NCI-H146 treated with DMSO at 0.1 percent for 48 hours (cell line): ENCODE measurements at regions not wholly inside any gene's neighbourhood (a gene's known extent, or its start where the extent isn't known, plus 50 kb on each side); places are given as distances from the start of the nearest gene placed in this dataset.

Experiments
- DNase-seq: peaks from one replicate; lab custom pipeline; 2025; ENCODE audit not compliant: unreplicated experiment; lab: John Stamatoyannopoulos, UW

DNA sequence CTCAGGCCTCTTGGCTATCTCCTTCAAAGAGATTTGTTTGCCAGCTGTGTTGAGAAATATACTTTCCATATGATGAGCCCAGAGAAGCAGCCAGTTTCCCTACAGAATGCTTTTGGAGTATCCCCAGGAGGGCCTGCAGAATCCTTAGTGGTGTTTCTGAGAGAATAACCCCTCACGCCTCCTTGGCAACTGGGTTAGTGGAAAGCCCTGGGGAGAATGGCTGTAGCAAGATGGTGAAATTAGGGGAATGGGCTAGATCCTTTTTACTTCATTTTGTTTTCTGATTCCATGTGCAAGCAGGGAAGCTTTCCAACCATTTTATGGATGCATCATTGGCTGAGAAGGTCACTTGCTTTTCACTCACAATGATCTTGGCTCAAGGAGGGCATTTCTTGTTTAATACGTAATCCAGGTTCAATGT, 364.6 kb downstream of the DMRT2 start:
- DNase-seq = no peak

DNA sequence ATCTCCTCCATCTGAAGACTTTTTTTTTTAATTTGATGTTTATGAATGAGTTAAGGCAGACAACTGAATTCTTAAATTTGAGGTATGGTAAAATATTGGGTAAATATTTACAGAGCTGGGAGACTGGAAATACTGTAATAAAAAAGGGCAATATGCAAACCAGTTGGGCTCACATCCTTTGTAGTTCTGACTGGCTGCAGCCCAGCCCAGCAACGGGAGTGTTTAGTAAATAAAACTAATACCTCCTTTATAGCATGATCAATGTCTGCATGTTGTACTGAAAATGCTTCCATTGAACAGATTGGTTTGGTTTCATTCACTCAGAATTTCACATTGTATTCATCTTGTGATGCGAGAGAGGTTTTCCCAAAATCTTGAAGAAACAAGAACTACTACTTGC, 365.0 kb downstream of the DMRT2 start:
- DNase-seq = no peak

DNA sequence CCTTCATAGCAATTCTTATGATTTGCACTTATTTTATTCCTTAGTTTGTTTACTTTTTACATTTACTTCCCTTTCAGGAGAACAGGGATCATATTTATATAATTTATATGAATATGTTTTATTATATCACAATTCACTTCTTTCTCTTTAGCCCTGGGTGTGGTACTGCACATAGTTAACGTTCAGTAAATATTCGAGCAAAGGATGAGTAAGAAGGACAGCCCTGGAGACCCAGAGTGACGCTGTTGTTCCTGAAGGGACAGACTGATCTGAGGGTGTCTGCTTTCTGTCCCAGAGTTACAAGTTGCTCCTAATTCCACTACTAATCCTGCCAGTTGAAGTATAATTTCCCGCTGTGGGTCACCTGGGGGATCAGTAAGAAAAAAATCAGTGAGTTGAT, 366.1 kb downstream of the DMRT2 start:
- no peak for DNase-seq

DNA sequence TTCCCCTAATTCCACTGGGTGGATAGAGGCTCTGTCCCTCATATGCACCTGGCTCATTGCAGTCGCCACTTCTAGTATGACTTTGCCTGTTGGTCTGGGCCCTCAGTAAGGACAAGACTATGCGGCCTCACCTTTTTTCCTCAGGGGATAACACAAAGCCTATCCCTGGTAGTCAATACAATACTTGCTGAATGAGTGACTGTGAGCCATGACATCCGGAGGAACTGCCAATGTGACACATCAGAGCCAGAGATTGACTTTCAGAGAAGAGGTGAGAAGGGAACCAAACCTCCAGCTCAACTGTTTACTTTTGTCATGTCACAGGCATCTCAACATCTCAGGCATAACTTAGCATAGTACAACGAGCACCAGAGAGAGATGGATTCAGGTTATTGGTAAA, 371.3 kb downstream of the DMRT2 start:
- DNase-seq = no peak

DNA sequence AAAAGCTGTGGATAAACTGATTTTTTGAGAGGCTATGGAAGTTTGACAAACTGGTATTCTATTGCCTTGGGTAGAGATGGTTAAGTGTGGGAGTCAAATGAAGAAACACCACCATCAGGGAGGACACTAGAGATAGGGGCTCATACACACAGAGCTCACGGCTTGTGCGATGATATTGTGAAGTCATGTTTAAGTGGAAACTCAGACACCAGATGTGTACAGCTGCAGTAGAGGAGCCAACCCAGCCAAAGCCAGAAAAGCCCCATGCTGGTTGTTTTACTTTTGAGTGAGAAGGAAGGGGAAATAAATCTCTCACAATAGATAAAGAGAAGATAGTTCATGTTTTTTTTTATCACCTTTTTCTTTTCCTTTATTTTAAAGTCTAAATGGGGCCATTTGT, 377.7 kb downstream of the DMRT2 start:
- no peak for DNase-seq

DNA sequence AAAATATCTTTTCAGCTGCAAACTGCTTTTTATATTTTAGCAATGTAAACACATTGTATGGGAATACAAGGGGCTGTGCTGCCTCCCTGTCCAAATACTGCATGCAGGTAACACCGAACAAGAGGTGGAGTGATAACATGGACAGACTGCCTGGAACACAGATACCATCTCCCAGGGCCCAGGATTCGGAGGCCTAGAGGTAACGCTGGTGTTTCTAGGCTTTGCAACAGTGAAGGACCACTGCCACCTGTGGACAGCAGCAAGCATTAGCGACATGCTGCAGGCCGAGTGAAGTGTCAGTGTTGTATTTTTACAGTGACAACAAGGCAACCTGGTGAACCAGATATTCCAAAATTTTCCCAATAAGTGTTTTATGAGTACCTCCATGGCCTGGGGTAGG, 379.1 kb downstream of the DMRT2 start:
- DNase-seq = no peak

DNA sequence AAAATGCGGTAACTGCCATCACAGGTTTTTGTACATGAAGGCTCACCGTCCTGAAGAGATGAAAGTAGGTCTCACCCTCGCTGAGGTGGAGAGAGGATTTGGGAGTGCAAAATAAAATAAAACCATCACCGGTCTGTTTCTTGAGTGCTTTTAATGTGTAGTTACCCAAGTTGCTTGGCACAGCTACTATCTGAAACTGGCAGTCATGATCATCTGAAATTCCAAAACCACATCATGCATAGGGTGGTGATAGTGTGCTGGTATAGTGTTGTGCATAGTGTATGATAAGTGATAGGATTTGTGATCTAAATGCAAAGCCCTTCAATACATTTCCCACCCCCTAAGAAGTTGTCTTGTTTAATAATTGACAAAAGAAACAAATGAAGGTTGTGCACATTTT, 381.3 kb downstream of the DMRT2 start:
- no peak for DNase-seq

DNA sequence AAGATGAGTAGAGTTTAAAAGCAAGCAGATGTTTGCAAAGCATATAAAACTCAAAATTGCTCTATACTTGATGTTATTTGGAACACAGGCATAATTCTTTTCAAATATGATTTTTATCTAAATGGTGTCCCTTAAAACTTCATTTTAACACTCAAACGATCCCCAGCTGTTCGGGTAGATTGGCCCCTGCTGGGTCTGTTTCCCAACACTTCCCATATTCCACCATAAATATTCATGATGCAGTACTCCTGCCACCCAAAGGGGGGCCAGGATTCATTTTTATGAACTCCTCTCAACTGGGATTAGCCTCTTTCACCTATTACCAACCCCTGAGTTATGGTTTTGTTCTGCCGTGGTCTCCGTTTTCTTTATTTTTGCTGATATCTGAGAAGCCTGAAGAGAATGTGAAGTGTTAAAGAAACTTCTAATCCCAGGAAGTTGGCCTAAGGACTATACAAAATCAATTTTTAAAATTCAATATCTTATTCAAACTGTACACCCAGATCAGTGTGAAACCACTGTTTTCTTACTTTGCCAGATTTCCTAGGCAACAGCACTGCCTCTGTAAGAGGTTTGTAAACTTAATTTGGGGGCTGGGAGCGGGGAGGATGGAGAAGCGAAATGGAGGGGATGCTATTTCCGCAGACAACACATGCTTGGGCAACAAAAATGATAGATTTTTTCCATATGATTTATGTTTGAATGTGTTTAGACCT, 384.1 kb downstream of the DMRT2 start:
- no peak for DNase-seq

DNA sequence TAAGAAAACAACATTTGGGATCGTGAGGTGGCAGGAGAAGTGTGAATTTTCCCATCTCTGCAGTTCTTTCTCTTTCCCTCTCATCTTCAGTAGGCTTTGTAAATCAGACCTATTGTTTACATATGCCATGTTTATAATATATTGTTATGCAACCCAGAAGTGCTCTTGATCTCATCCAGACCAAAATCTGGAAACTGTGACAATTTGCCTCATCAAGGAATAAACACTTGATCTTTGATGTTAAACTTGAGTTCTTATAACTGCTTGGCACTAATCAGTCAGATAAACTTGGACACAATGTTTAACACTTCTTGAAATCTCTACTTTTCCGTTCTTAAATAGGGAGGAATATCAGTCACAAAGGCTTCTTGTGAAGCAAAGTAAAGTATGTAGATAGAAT, 384.7 kb downstream of the DMRT2 start:
- DNase-seq = no peak

DNA sequence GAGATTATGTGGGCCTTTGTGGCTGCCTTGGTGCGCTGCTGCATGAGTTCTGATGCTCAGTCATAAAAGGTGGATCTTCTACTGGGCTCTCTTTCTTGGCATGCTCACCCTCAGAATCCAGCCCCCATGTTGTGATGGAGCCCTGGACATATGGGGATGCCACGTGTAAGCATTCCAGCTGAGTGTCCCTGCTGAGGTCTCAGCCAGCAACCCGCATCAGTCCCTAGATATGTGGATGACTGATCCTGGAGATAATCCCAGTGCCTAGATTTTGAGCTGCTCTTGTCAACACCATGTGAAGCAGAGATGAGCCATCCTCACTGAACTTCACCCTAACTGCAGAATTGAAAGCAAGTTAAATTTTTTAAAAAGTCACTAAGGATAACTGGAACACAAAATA, 390.1 kb downstream of the DMRT2 start:
- no peak for DNase-seq

DNA sequence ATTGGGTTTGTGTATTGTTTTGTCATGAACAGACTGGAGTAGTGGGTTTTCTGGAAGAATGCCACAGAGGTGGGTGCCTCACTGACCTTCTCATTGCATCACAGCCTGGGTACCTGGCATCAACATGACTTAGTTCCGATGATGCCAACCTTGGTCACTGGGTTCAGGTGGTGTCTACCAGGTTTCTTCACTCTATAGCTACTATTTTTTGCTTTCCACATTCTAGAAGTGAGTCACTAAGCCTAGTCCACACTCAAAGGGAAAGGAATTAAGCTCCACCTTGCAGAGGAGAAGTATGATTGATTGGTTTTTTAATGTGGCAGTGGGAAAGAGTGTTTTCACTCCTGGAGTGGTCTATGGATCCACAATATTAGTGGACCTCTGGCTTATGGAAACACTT, 391.9 kb downstream of the DMRT2 start:
- no peak for DNase-seq

DNA sequence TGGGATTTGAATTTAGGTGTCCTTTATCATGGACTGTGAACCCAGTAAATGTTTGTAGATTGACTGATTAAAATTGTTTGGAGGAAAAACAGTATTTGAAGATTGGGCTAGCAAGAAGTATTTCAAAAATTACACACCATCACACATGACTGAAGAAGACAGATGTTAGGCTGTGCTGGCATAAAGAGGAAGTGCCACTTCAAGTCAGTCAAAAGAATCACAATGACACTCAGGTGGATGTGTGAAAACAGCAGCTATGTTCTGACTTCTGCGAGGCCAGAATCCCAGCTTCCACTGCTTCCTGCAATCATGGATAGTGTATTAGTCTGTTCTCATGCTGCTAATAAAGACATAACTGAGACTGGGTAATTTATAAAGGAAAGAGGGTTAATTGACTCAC, 393.3 kb downstream of the DMRT2 start:
- no peak for DNase-seq

DNA sequence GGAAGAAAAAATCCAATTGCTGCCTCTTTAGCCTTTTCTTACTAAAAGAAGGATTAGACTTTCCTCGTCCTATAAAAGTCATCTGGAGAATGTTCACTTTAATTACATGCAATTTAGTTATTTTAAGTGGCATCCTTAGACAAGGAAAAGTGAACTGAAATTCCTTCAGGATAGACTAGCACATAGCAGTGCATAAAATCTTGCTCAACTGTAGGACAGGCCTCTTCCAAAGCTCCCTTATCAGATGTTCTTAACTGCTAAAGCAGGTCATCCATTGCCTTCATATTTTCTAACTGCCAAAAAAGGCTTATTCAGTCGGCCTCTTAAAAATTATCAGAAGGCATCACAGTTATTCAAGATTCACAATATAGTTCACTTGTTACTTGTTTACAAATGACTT, 396.5 kb downstream of the DMRT2 start:
- DNase-seq = no peak

DNA sequence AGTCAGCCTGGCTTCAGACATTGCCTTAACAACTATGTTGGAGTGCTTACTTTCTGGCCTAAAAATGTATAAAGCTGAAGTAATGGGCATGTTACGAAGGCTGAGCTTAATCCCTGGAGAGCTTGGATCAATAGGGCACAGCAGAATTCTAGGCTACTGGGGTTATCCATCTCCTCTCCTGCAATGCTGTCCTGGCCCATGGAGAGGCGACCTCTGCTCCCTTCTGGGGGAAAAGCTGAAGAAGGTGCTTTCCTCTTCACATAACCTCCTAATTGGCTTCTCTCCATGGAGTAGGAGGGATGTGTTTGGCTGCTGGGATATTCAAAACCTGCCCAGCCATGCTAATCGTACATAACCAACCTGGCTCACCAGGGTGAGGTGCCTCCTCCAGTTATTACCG, 403.5 kb downstream of the DMRT2 start:
- DNase-seq = no peak

DNA sequence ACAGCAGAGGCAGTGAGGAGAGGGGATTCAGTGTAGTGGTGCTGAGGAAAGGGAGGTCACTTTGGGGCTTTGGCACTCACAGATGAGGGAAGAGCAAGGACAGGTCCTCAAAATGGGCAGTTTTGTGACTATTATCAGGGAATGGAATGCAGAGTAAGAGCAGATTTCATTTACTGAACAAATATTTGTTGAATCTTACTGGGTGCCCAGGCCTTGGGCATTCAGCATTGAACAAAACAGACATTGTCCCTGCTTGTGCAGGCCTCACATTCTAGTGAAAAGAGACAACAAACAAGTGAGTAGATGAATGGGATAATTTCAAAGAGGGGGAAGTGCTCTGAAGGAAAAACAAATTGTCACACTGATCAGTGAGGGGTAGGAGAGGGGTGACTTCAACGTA, 404.1 kb downstream of the DMRT2 start:
- no peak for DNase-seq

DNA sequence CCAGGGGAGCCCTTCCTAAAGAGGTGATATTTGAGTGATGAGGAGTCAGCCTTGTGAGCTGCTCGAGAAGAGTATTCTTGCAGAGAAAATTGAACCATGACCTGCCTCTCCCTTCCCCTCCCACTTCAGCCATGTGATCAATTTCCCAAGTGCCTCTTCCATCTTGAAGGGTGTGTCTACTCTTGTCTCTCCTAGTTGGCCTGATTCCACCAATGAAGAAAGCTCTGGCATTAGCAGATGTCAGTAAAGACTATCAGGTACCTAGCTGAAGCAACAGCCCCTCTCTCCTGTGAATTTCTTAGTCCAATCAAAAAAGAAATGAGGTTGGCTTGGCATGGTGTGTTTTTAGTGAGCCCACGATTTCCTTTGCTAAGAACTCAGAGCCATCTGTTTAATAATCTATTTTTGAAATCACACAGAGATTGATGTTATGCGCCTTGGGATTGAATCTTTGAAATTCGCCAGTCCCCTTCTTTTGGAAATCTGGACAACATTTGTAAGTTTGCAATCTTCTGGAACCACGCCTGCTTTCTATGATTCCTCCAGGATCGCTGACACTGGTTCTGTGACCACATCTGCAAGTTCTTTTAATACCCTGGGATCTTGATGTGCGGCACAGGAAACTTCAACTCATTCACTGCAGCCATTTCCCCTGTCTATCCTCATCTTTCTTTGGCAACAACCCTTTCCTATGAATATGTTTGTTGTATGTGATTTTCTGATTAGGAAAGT, 404.6 kb downstream of the DMRT2 start:
- no peak for DNase-seq

DNA sequence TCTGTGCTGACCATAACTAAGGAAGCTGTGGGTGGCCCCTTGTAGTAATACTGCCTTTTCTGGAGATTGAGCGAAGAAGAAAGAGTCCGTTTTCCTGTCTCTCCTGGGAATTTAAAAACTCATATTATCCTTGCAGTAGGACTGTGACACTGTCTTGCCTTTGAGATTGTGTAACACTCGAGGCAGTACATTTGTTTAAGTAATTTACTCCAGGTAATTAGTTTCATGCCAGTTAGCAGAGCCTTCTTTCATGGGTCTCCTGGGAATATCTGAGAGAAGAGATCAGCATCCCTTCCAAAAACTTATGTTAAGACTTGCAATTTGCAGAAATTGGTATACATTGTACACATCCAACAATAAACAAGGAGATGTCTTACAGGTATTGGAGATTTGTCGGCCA, 405.6 kb downstream of the DMRT2 start:
- DNase-seq = no peak

DNA sequence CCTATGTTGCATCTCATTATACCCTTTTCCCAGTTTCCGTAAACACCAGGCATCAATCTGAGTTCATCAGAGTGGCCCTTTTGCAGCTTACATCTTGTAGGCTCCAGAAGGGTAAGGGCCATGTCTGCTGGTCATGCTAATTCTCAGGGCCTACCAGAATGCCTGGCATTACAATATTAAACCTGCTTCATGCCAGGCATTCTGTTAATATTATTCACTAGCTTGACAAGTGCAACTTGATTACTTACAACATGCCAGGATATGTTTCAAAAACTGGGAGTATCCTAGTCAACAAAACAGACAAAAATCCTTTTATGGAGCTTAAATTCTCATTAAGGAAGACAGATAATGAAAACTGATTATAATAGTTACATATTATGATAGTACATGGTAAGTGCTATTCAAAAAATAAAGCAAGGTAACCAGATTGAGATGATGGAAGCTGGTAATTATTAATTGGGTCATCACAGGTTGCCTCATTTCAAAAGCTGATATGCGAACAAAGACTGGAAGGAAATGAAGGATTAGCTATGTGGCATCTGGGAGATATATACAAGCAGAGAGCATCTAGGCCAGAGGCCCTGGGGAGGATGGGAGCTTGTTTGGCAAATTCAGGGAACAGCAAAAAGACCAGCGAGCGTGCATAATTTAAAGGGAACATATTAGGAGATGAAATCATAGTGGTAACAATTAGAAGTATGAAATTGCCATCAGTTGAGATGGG, 406.3 kb downstream of the DMRT2 start:
- DNase-seq = no peak

DNA sequence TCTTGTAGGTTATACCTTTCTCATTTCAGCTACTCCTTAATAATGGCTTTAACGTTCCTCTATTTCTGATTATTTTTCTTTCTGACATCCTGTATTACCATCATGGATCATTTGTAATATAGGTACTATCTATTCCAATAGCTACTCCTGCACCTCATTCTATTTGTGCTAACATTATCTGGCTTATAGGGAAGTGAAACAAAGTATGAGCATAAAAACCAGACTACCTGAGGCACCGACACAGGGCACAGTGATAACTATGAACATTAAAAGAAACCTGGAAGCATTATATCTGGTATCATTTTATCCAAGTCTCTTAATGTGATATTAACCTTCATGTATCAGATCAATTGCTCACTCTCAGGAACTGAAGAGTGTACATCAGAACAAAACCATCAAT, 407.3 kb downstream of the DMRT2 start:
- no peak for DNase-seq

DNA sequence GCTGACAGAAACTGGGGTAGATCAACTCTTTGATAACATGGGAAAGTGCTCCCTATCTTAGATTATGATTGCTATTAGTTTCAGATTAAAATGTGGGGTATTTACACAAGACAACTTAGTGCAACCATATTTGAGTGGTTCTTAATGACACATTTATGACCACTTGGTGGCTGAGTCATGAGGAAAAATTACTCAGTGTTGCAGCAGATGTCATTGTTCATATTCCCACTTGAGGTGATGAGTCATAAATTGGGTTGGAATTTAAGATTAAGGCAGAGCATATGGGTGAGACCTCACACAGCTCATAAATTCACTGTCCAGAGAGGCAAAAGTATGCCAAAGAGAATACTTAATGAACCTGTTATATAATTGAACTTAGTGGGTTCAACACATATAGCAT, 408.3 kb downstream of the DMRT2 start:
- no peak for DNase-seq

DNA sequence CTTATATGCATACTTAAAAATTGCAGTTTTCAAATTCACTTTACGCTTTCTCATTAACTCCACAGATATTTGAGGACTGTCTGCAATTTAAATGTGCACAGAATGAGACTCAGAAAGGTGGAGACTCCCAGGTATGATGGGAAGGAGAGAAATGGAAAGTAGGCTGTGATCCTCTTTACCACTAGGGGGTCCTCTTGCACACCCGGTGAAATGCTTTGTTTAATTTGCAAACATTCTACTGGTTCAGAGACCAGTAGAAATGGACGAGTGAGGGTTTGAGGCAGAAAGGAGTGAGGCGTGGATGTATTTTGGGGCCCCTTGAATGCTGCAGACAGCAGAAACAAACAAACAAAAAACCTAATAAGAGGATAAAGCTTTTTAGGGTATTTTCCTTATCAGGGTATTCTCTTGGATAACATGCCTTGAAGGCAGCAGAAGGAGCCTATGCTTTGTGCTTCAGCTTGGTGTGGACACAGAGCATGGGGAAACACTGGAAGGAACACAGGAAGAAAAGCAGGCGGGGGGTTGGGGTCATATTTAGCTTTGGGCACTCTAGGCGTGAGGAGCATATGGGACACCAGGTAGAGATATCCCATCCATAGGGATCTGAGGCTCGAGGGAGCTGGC, 410.1 kb downstream of the DMRT2 start:
- DNase-seq = no peak

DNA sequence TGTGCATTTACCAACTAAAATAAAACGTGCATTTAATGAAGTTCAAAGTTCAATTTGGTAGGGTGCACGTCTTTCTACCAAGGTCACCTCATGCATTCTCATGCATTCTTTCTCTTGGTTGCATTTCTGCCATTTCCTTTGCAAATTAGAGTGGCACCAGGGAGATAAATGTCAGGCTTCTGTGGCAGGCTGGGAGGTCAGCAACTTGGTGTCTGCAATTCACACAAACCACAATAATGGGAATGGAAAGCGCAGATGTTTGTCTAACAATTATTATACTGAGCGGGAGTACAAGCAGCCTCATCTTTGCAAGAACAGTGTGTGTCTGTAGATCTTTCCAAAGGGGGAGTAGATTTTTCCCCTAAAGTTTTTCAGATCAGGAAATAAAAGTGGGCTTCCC, 411.7 kb downstream of the DMRT2 start:
- DNase-seq = no peak
